H1 (cell line): ENCODE measurements at regions not wholly inside any gene's neighbourhood (a gene's known extent, or its start where the extent isn't known, plus 50 kb on each side); places are given as distances from the start of the nearest gene placed in this dataset.

Experiments
- CTCF ChIA-PET: fragments of 300-600 bp; sonication (Branson Sonifier 250); formaldehyde crosslinking; loops from one replicate; lab custom pipeline; 2021; ENCODE audit not compliant: partially characterized antibody; lab: Charles Lee
- POLR2A ChIA-PET: fragments of 300-600 bp; sonication (Branson Sonifier 250); formaldehyde crosslinking; loops from one replicate; lab custom pipeline; 2021; ENCODE audit warnings: inconsistent platforms; ENCODE audit not compliant: partially characterized antibody; lab: Charles Lee
- DNase-seq, 2 experiments: peaks; one replicate each; pipeline versions ENCODE4 v3.0.0 to v3.0.0-alpha.2; 2010 to 2022; ENCODE audit warnings: low spot score in 2 of 2, low read depth in 1 of 2, mixed read lengths in 1 of 2
- FAIRE-seq: peaks from 2 replicates; lab custom pipeline; 2011; peaks lifted over from hg19 to GRCh38; lab: Jason Lieb, UNC
- H2AFZ ChIP-seq: 2 replicates; pipeline ENCODE4 v1.8.1; 2012; ENCODE audit warnings: low read length, inconsistent platforms
- H2AK5ac ChIP-seq: 2 replicates; pipeline ENCODE4 v1.6.1; 2013; ENCODE audit warnings: low read depth, low read length
- H2BK120ac ChIP-seq: replicated peaks from 2 replicates; pipeline ENCODE3; 2013; ENCODE audit warnings: low read depth, low read length, inconsistent platforms
- H2BK12ac ChIP-seq: 2 replicates; pipeline ENCODE4 v1.6.1; 2013; ENCODE audit warnings: low read depth, low read length
- H2BK15ac ChIP-seq: 2 replicates; pipeline ENCODE4 v1.6.1; 2013; ENCODE audit warnings: low read length
- H2BK20ac ChIP-seq: 2 replicates; pipeline ENCODE4 v1.6.1; 2013; ENCODE audit warnings: low read length
- H2BK5ac ChIP-seq: 2 replicates; pipeline ENCODE4 v1.6.1; 2013; ENCODE audit warnings: low read depth, low read length
- H3K14ac ChIP-seq: 2 replicates; pipeline ENCODE4 v1.6.1; 2013; ENCODE audit warnings: inconsistent platforms; ENCODE audit not compliant: insufficient read length
- H3K18ac ChIP-seq: 2 replicates; pipeline ENCODE4 v1.6.1; 2013; ENCODE audit warnings: low read length; ENCODE audit errors: extremely low read depth
- H3K23ac ChIP-seq: 2 replicates; pipeline ENCODE4 v1.6.1; 2013; ENCODE audit warnings: inconsistent platforms; ENCODE audit not compliant: insufficient read length
- H3K23me2 ChIP-seq: 2 replicates; pipeline ENCODE4 v1.6.1; 2013; ENCODE audit warnings: low read depth, low read length
- H3K27ac ChIP-seq: 2 replicates; pipeline ENCODE4 v1.6.1; 2011; ENCODE audit warnings: low read depth, low read length, inconsistent platforms
- H3K27me3 ChIP-seq, 4 experiments: replicated peaks in 1 of 4; 1 replicate in 1 of 4; 2 replicates in 3 of 4; pipeline versions ENCODE4 v1.6.1 to v1.8.1; 2011 to 2013; ENCODE audit warnings: low read length in 3 of 4, mild to moderate bottlenecking in 3 of 4, inconsistent platforms in 2 of 4, mixed read lengths in 2 of 4, moderate library complexity in 1 of 4; ENCODE audit not compliant: control insufficient read depth in 3 of 4, insufficient read depth in 3 of 4; ENCODE audit errors: extremely low read depth in 1 of 4
- H3K36me3 ChIP-seq, 4 experiments: 2 replicates each; pipeline versions ENCODE4 v1.6.1 to v1.8.1; 2011 to 2013; ENCODE audit warnings: mild to moderate bottlenecking in 4 of 4, low read length in 3 of 4, moderate library complexity in 2 of 4, control low read depth in 1 of 4, inconsistent platforms in 1 of 4; ENCODE audit not compliant: insufficient read depth in 4 of 4, control insufficient read depth in 2 of 4
- H3K4ac ChIP-seq: replicated peaks from 2 replicates; pipeline ENCODE3; 2013; ENCODE audit warnings: low read length, low read depth, mixed read lengths, inconsistent platforms; ENCODE audit not compliant: insufficient read length
- H3K4me1 ChIP-seq, 4 experiments: replicated peaks in 1 of 4; 1 replicate in 1 of 4; 2 replicates in 3 of 4; pipeline versions ENCODE4 v1.6.1 to v1.8.1; 2011 to 2013; ENCODE audit warnings: low read length in 3 of 4, inconsistent platforms in 2 of 4, mixed read lengths in 1 of 4; ENCODE audit not compliant: insufficient read depth in 4 of 4, control insufficient read depth in 3 of 4
- H3K4me2 ChIP-seq, 2 experiments: 2 replicates each; pipeline versions ENCODE4 v1.6.1 to v1.8.1; 2011 to 2013; ENCODE audit warnings: low read depth in 2 of 2, low read length in 2 of 2, control low read depth in 1 of 2, inconsistent platforms in 1 of 2, mild to moderate bottlenecking in 1 of 2; ENCODE audit not compliant: insufficient read depth in 1 of 2
- H3K4me3 ChIP-seq, 4 experiments: fragments of 200-600, 300-600 bp in 1 of 4; sonication (generic), shearing (Covaris generic), sonication (Bioruptor Twin) in 1 of 4; 2 replicates each; pipeline versions ENCODE4 v1.5.1 to v1.8.1; 2011 to 2016; ENCODE audit warnings: low read length in 4 of 4, low read depth in 3 of 4, control low read depth in 2 of 4, inconsistent platforms in 2 of 4, mild to moderate bottlenecking in 2 of 4, mixed read lengths in 1 of 4, moderate library complexity in 1 of 4; ENCODE audit not compliant: insufficient read depth in 2 of 4; ENCODE audit errors: extremely low read depth in 1 of 4
- H3K56ac ChIP-seq: replicated peaks from 2 replicates; pipeline ENCODE3; 2013; ENCODE audit warnings: low read depth, mild to moderate bottlenecking, mixed read lengths, low read length, inconsistent platforms; ENCODE audit not compliant: insufficient read length
- H3K79me1 ChIP-seq: 2 replicates; pipeline ENCODE4 v1.6.1; 2013; ENCODE audit warnings: low read depth, low read length, control low read depth
- H3K79me2 ChIP-seq, 2 experiments: 2 replicates each; pipeline versions ENCODE4 v1.6.1 to v1.8.1; 2012 to 2013; ENCODE audit warnings: low read length in 2 of 2, mild to moderate bottlenecking in 2 of 2, inconsistent platforms in 1 of 2; ENCODE audit not compliant: insufficient read depth in 2 of 2, control insufficient read depth in 1 of 2
- H3K9ac ChIP-seq, 4 experiments: replicated peaks in 1 of 4; 1 replicate in 1 of 4; 2 replicates in 3 of 4; pipeline versions ENCODE4 v1.6.1 to v1.8.1; 2011 to 2013; ENCODE audit warnings: low read depth in 3 of 4, low read length in 3 of 4, control low read depth in 2 of 4, mild to moderate bottlenecking in 2 of 4, moderate library complexity in 2 of 4, inconsistent platforms in 1 of 4; ENCODE audit errors: extremely low read depth in 1 of 4
- H3K9me3 ChIP-seq, 2 experiments: 2 replicates each; pipeline versions ENCODE4 v1.6.1 to v1.8.1; 2012 to 2013; ENCODE audit warnings: mild to moderate bottlenecking in 2 of 2, moderate library complexity in 2 of 2, control low read depth in 1 of 2, inconsistent platforms in 1 of 2, low read depth in 1 of 2, low read length in 1 of 2, mixed read lengths in 1 of 2; ENCODE audit not compliant: insufficient read depth in 2 of 2
- H4K20me1 ChIP-seq, 2 experiments: replicated peaks in 1 of 2; 2 replicates each; pipeline versions ENCODE3 to v1.8.1; 2011 to 2013; ENCODE audit warnings: inconsistent platforms in 2 of 2, low read length in 2 of 2, mild to moderate bottlenecking in 1 of 2; ENCODE audit not compliant: insufficient read depth in 2 of 2, control insufficient read depth in 1 of 2
- H4K5ac ChIP-seq: 2 replicates; pipeline ENCODE4 v1.6.1; 2013; ENCODE audit warnings: low read length, low read depth, mixed read lengths, inconsistent platforms; ENCODE audit not compliant: insufficient read length
- H4K8ac ChIP-seq: 2 replicates; pipeline ENCODE4 v1.8.0; 2013; ENCODE audit warnings: mild to moderate bottlenecking, moderate library complexity, low read length, inconsistent platforms; ENCODE audit not compliant: insufficient read depth; ENCODE audit errors: extremely low read depth
- H4K91ac ChIP-seq: replicated peaks from 2 replicates; pipeline ENCODE3; 2013; ENCODE audit warnings: low read length, mixed read lengths, inconsistent platforms; ENCODE audit not compliant: insufficient read length
- GTF2F1 ChIP-seq: IDR thresholded peaks from 2 replicates; pipeline ENCODE4 v1.6.1; 2012; ENCODE audit warnings: low read depth, low read length, improper control_type of control experiment, borderline replicate concordance
- KDM5A ChIP-seq: fragments of 200-600 bp; IDR thresholded peaks from 2 replicates; pipeline ENCODE4 v1.7.1; 2012; ENCODE audit warnings: mild to moderate bottlenecking, low read length, inconsistent platforms, mixed read lengths

- Histone ChIP-seq H2BK12ac (no peak overlapping the region), H3K9me3 (no peaks in the 10 kb centered on the region), H3K27me3 (no peaks in the 10 kb centered on the region), H3K79me2 (no peaks in the 10 kb centered on the region), H2BK20ac (no peak overlapping the region), H3K36me3 (no peaks in the 10 kb centered on the region), H3K79me1 (no peaks in the 10 kb centered on the region), H3K9ac (no peak overlapping the region), H4K8ac (no peak overlapping the region), H2AFZ (no peak overlapping the region), H4K91ac (no peak overlapping the region), H3K23ac (no peak overlapping the region), H3K4me2 (no peak overlapping the region), H3K4ac (no peak overlapping the region), H3K4me3 (no peak overlapping the region), H2BK15ac (no peak overlapping the region), H4K20me1 (no peaks in the 10 kb centered on the region), H3K18ac (no peak overlapping the region), H4K5ac (no peak overlapping the region), H3K56ac (no peak overlapping the region), H3K27ac (no peak overlapping the region), H3K4me1 (0 out of 7 replicates have a peak, but pooled peaks cover 0 to 2% (median 0%) of the 10 kb centered on the region in 4 experiments), H2BK120ac (no peak overlapping the region), H2BK5ac (no peak overlapping the region), H3K14ac (no peak overlapping the region), H3K23me2 (no peaks in the 10 kb centered on the region), H2AK5ac (no peak overlapping the region)
- no peak for TF ChIP-seq GTF2F1
- TF ChIP-seq KDM5A = no peak
- DNase-seq (no peak), FAIRE-seq (no peak)
- CTCF ChIA-PET = interaction anchor here (1.2 kb wide), 1 partner anchor 20 kb away, joined by 3 read pairs; no protein-coding TSS in a partner anchor
- POLR2A ChIA-PET = no interaction called here
These were observed 189.0 kb upstream of the TFAP2D start for GRCh38 chr6:50524341-50524740.
